Vagina (tissue), 2 donors: ENCODE measurements at regions not wholly inside any gene's neighbourhood (a gene's known extent, or its start where the extent isn't known, plus 50 kb on each side); places are given as distances from the start of the nearest gene placed in this dataset.

ENCODE experiments used
- CTCF ChIP-seq, 3 experiments: fragments of 450-650 bp in 2 of 3; fragments of 200-600 bp in 1 of 3; sonication (generic) in 1 of 3; IDR thresholded peaks; one replicate each; pipeline ENCODE4 v1.5.1; 2017 to 2019; ENCODE audit warnings: antibody characterized with exemption in 3 of 3, mild to moderate bottlenecking in 2 of 3, moderate library complexity in 2 of 3
- POLR2A ChIP-seq, 2 donors: fragments of 450-650 bp; IDR thresholded peaks; one replicate each; pipeline ENCODE4 v1.6.1; 2017; ENCODE audit warnings: antibody characterized with exemption in 2 of 2, mild to moderate bottlenecking in 2 of 2, moderate library complexity in 2 of 2

- TF ChIP-seq CTCF (IDR thresholded peaks at IDR 0.05) (no peak), POLR2A (IDR thresholded peaks at IDR 0.05) (no peak)
Measured at GRCh38 chr10:21047511-21047910, 150.4 kb upstream of the NEBL start.
